ENCODE measurements at regions not wholly inside any gene's neighbourhood (a gene's known extent, or its start where the extent isn't known, plus 50 kb on each side); places are given as distances from the start of the nearest gene placed in this dataset.

DNA sequence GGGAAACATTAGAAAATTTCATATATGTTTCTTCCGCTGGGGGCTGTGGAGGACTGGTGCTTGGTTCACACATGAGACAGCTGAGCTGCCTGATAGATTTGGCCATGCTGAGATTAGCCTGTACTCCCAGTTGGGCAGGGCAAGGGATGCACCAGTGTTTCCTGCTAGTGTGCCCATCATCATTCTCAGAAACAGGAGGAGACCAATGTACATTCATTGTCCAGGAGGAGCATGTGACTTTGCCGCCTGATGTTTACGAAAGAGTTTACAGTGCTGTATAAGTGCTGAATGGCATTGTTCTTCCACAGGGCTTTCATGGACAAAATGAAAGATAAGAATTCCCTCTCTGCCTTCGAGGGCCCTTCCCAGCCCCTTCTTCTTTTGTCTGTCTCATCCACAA is 311.1 kb upstream of the THBS1 start:
- ATAC-seq (no peak), DNase-seq (no peak)
- intact Hi-C loops (cut with DNase I), result no loop called here
- Histone ChIP-seq H3K9me3 (no peaks in the 10 kb centered on the region), H3K36me3 (no peaks in the 10 kb centered on the region), H3K27me3 (no peaks in the 10 kb centered on the region), H3K27ac (peak overlapping the region in 1 of 10 donors; percentile 19), H3K4me3 (no peak overlapping the region), H3K4me1 (peaks cover 0 to 18% (median 0%) of the 10 kb centered on the region in 9 donors)
- WGBS, 2 donors, result 88 to 96% methylated on average over 4 of the region's 4 CpGs
- TF ChIP-seq, protein P1, sequence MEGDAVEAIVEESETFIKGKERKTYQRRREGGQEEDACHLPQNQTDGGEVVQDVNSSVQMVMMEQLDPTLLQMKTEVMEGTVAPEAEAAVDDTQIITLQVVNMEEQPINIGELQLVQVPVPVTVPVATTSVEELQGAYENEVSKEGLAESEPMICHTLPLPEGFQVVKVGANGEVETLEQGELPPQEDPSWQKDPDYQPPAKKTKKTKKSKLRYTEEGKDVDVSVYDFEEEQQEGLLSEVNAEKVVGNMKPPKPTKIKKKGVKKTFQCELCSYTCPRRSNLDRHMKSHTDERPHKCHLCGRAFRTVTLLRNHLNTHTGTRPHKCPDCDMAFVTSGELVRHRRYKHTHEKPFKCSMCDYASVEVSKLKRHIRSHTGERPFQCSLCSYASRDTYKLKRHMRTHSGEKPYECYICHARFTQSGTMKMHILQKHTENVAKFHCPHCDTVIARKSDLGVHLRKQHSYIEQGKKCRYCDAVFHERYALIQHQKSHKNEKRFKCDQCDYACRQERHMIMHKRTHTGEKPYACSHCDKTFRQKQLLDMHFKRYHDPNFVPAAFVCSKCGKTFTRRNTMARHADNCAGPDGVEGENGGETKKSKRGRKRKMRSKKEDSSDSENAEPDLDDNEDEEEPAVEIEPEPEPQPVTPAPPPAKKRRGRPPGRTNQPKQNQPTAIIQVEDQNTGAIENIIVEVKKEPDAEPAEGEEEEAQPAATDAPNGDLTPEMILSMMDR (IDR thresholded peaks at IDR 0.05), result no peak

DNA sequence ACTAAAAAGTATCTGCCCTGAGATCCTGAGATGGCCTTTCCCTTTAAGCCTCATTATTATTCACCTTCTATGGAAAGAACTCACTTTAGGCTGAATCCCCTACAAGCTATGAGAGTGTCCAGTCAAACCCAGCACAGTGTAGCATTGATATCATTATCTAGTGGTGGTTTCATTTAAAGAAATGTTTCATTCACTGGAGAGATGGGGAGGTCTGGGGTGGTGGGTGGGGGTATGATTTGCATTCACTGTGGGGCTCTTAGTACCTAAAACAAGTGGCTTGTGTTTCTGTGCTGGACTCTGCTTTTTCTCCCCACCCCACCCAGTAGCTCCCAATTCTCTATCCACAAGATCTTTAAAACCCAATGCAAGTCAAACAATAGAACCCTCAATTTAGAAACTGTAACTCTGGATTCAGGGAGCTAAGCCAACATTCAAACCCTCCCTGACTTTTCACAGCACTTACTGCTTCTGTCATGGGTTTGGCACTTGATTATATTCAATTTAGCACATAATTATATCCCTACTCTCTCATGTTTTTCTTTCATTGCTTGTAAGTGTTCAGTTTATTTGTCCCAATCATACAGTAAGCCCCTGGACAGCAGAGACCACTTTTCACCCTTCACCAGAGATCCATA is 310.5 kb upstream of the THBS1 start:
- ATAC-seq, result peak in 1 of 8 donors; percentile 16
- Histone ChIP-seq H3K27ac (peak overlapping the region in 1 of 10 donors; percentile 30), H3K4me3 (no peak overlapping the region), H3K4me1 (peaks cover 0 to 18% (median 0%) of the 10 kb centered on the region in 9 donors), H3K9me3 (no peaks in the 10 kb centered on the region), H3K27me3 (no peaks in the 10 kb centered on the region), H3K36me3 (no peaks in the 10 kb centered on the region)
- TF ChIP-seq, protein P1 (IDR thresholded peaks at IDR 0.05), result no peak
- DNase-seq, result no peak
- intact Hi-C loops (cut with DNase I), result no loop called here

DNA sequence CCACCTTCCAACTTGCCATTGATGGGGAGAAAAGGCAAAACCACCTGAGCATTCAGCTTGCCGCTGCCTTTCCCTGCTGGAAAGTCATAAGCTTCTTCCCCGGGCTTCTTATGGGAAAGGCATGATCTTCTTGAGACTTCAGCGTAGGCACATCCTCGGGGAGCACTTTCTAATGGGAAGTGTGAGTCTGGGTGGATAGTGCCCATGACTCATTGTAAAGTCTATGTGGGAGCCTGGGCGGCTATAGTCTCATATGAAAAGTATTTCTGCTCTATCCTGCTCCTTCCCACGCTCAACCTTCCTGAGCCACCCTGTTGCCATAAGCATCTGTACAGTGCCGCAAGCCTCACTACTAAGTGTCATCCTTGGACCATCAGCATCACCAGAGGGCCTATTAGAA is 309.9 kb upstream of the THBS1 start:
- WGBS, 2 donors, result 92 to 93% methylated on average over 7 of the region's 7 CpGs
- intact Hi-C loops (cut with DNase I), result no loop called here
- ATAC-seq, result no peak

DNA sequence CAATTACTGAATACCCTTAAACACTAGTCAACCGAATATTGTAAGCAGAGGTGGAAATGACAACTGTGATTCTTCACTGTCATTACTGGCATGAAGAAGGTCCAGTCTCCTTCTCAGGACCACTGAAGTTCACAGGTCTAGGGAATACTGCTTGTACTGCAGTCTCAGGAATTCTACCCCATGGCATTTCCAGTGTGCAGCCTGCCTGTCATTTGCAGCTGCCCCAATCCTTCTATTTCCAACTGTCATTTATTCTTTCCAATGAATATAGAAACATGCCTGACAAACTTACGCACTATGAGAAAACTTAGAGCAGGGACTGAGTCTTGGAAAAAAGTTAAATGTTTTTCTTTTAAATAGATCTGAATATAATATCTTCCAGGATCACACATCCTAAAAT is 308.0 kb upstream of the THBS1 start:
- intact Hi-C loops (cut with DNase I), result no loop called here
- 94 to 95% methylated on average over 2 of the region's 2 CpGs for WGBS, 2 donors
- ATAC-seq, result no peak

More for the DNA sequence above, 309.9 kb upstream of the THBS1 start:
- Histone ChIP-seq H3K27ac (peak overlapping the region in 1 of 10 donors; percentile 30), H3K9me3 (no peaks in the 10 kb centered on the region), H3K27me3 (no peaks in the 10 kb centered on the region), H3K4me1 (peaks cover 0 to 18% (median 0%) of the 10 kb centered on the region in 9 donors), H3K4me3 (no peak overlapping the region), H3K36me3 (no peaks in the 10 kb centered on the region)
- TF ChIP-seq, protein P1 (IDR thresholded peaks at IDR 0.05), result no peak
- no peak for DNase-seq

More for the DNA sequence above, 308.0 kb upstream of the THBS1 start:
- H3K36me3 ChIP-seq, result no peaks in the 10 kb centered on the region
- TF ChIP-seq, protein P1 (IDR thresholded peaks at IDR 0.05), result no peak
- H3K4me1 ChIP-seq, result peaks cover 0 to 18% (median 0%) of the 10 kb centered on the region in 9 donors
- no peak for DNase-seq
- no peaks in the 10 kb centered on the region for H3K27me3 ChIP-seq
- no peak overlapping the region for H3K27ac ChIP-seq
- H3K4me3 ChIP-seq, result no peak overlapping the region
- H3K9me3 ChIP-seq, result no peaks in the 10 kb centered on the region

Data from heart right ventricle (tissue), 16 donors.